ENCODE measurements at regions not wholly inside any gene's neighbourhood (a gene's known extent, or its start where the extent isn't known, plus 50 kb on each side); places are given as distances from the start of the nearest gene placed in this dataset.

GRCh38 chr5:26625099-26625498 lies 413.3 kb downstream of the CDH9 start:
- TF ChIP-seq POLR2A (IDR thresholded peaks at IDR 0.05), result no peak
- TF ChIP-seq, protein P1, sequence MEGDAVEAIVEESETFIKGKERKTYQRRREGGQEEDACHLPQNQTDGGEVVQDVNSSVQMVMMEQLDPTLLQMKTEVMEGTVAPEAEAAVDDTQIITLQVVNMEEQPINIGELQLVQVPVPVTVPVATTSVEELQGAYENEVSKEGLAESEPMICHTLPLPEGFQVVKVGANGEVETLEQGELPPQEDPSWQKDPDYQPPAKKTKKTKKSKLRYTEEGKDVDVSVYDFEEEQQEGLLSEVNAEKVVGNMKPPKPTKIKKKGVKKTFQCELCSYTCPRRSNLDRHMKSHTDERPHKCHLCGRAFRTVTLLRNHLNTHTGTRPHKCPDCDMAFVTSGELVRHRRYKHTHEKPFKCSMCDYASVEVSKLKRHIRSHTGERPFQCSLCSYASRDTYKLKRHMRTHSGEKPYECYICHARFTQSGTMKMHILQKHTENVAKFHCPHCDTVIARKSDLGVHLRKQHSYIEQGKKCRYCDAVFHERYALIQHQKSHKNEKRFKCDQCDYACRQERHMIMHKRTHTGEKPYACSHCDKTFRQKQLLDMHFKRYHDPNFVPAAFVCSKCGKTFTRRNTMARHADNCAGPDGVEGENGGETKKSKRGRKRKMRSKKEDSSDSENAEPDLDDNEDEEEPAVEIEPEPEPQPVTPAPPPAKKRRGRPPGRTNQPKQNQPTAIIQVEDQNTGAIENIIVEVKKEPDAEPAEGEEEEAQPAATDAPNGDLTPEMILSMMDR (IDR thresholded peaks at IDR 0.05), result no peak

All from heart left ventricle (tissue), 13 donors.